ENCODE measurements at regions not wholly inside any gene's neighbourhood (a gene's known extent, or its start where the extent isn't known, plus 50 kb on each side); places are given as distances from the start of the nearest gene placed in this dataset.

DNA sequence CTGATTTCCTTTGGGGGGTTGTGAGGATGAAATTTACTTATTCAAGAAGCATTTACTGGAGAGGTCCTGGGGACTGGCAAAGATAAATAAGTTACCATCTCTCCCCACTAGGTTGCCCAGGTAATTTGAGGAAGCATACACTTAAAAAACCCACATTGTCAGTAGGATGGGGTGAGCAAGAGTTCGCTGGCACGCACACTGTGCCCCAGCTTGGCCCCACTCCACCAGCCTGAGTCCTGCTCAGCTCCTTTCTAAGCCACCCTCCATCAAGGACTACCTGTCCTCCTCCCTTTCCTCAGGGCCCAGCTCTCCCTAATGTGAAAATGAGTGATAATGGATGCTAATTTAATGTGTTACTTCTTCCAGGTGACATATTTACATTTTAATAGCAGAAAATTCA, 216.5 kb upstream of the PLET1 start:
- no peak for TF ChIP-seq NFAT5 (CRISPR knock-in tag; IDR thresholded peaks at IDR 0.05)
- TF ChIP-seq ZNF414 (CRISPR knock-in tag; IDR thresholded peaks at IDR 0.05), result no peak
- TF ChIP-seq ZNF460 (CRISPR knock-in tag; IDR thresholded peaks at IDR 0.05; ENCODE audit: borderline replicate concordance), result no peak
- TF ChIP-seq U2AF2 (IDR thresholded peaks at IDR 0.05; ENCODE audit: low read depth, low read length), result no peak
- Histone ChIP-seq H2AFZ (ENCODE audit: low read length) (no peak overlapping the region), H3K27ac (ENCODE audit: extremely low read length, insufficient read depth, low read length) (no peak overlapping the region), H3K27me3 (ENCODE audit: control insufficient read depth in 1 of 2, insufficient read depth in 2 of 2, low read length in 2 of 2) (peaks cover 2 to 31% of the 10 kb centered on the region in 2 experiments; a peak in 2 of 5 replicates), H3K9me3 (ENCODE audit: low read length) (no peaks in the 10 kb centered on the region), H3K4me1 (ENCODE audit: insufficient read depth, low read length) (no peaks in the 10 kb centered on the region), H4K20me1 (ENCODE audit: insufficient read depth, low read length) (no peaks in the 10 kb centered on the region), H3K4me2 (ENCODE audit: low read depth, low read length) (no peak overlapping the region), H3K79me2 (ENCODE audit: insufficient read depth, low read length) (no peaks in the 10 kb centered on the region), H3K36me3 (replicated peaks in 1 of 2; ENCODE audit: control insufficient read depth in 1 of 2, insufficient read depth in 2 of 2, low read length in 2 of 2) (no peaks in the 10 kb centered on the region), H3K4me3 (replicated peaks in 1 of 3; ENCODE audit: insufficient read depth in 1 of 3, low read depth in 2 of 3, low read length in 3 of 3) (no peak overlapping the region), H3K9ac (ENCODE audit: insufficient read depth, low read depth, low read length) (no peak overlapping the region)
- ATAC-seq (no peak), DNase-seq (ENCODE audit: low spot score) (no peak), FAIRE-seq (no peak)
- CTCF ChIA-PET (ENCODE audit: low intra/inter-chr PET ratio, low total read pairs), result no interaction called here
- intact Hi-C loops (cut with micrococcal nuclease; ENCODE audit: unreplicated experiment), result no loop called here
- in situ Hi-C loops (cut with HindIII; ENCODE audit: extremely low pct_ligation_motif_present, low pct_unique_long_range_greater_than_20kb), result no loop called here
- no TSS peak for BruUV-seq (replicated peaks)
- WGBS (ENCODE audit: low lambda C conversion rate), result 45% methylated on average over 2 of the region's 2 CpGs
- POLR2A ChIA-PET, result no interaction called here

Measured in HepG2 (cell line).